D721Med (cell line): ENCODE measurements at regions not wholly inside any gene's neighbourhood (a gene's known extent, or its start where the extent isn't known, plus 50 kb on each side); places are given as distances from the start of the nearest gene placed in this dataset.

Experiments used
- DNase-seq: peaks from one replicate; pipeline ENCODE4 v3.0.0; 2011; ENCODE audit warnings: low spot score; ENCODE audit not compliant: insufficient read length
- FAIRE-seq: peaks from 2 replicates; lab custom pipeline; 2011; peaks lifted over from hg19 to GRCh38; lab: Jason Lieb, UNC
- TF ChIP-seq, protein P1 (sequence below): IDR thresholded peaks from 2 replicates; pipeline ENCODE4 v1.5.1; 2012; ENCODE audit warnings: mild to moderate bottlenecking, control low read depth; ENCODE audit not compliant: insufficient read depth; ENCODE audit errors: missing control alignments

DNA sequence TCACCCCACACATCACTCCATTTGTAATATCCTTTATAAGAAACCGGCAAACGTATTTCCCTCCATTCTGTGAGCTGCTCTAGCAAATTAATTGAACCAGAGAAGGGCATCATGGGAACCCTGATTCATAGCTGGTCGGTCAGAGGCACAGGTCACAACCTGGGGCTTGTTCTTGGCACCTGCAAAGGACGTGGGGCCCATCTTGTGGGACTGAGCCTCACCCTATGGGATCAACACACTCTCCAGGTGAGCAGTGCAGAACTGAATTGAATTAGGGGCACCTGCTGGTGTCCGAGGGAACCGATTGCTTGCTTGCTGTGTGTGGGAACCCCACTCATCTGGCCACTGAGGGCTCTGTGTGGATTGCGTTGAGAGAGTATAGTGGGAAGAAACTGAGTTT lies 145.3 kb downstream of the CTTN start:
- DNase-seq (no peak), FAIRE-seq (no peak)
- TF ChIP-seq, protein P1, sequence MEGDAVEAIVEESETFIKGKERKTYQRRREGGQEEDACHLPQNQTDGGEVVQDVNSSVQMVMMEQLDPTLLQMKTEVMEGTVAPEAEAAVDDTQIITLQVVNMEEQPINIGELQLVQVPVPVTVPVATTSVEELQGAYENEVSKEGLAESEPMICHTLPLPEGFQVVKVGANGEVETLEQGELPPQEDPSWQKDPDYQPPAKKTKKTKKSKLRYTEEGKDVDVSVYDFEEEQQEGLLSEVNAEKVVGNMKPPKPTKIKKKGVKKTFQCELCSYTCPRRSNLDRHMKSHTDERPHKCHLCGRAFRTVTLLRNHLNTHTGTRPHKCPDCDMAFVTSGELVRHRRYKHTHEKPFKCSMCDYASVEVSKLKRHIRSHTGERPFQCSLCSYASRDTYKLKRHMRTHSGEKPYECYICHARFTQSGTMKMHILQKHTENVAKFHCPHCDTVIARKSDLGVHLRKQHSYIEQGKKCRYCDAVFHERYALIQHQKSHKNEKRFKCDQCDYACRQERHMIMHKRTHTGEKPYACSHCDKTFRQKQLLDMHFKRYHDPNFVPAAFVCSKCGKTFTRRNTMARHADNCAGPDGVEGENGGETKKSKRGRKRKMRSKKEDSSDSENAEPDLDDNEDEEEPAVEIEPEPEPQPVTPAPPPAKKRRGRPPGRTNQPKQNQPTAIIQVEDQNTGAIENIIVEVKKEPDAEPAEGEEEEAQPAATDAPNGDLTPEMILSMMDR: no peak

DNA sequence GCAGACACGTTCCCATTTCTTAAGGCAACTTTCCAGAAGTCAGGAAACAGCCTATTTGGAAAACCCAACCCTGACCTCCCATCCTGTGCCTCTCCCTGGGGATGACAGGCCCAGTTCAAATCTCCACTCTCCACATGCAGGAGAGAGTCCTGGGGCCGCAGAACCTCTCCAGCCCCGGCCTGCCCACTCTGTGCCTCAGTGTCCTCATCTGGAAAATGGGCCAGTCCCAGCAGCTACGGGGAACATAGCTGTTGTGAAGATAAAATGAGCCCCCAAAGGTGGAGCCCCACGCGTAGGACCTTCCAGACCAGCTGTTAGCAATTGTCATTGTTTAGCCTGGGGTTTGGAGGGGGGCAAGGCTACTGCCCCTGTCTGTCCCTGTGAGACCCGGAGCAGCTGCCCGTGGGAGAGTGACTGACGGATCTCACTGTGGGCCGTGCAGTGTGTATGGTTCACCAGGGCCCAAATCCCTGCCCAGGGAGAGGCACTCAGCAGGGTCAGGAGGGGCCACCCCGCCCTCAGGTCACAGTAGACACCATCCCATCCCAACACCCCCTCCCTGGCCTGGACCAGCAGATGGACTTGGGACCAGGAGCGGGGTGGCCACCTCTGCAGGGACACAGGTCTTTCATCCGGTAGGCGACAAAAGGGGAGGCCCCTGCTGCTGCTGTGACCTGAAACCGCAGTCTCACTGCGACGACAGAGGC lies 145.9 kb downstream of the CTTN start:
- FAIRE-seq (no peak), DNase-seq (no peak)
- TF ChIP-seq, protein P1: no peak

DNA sequence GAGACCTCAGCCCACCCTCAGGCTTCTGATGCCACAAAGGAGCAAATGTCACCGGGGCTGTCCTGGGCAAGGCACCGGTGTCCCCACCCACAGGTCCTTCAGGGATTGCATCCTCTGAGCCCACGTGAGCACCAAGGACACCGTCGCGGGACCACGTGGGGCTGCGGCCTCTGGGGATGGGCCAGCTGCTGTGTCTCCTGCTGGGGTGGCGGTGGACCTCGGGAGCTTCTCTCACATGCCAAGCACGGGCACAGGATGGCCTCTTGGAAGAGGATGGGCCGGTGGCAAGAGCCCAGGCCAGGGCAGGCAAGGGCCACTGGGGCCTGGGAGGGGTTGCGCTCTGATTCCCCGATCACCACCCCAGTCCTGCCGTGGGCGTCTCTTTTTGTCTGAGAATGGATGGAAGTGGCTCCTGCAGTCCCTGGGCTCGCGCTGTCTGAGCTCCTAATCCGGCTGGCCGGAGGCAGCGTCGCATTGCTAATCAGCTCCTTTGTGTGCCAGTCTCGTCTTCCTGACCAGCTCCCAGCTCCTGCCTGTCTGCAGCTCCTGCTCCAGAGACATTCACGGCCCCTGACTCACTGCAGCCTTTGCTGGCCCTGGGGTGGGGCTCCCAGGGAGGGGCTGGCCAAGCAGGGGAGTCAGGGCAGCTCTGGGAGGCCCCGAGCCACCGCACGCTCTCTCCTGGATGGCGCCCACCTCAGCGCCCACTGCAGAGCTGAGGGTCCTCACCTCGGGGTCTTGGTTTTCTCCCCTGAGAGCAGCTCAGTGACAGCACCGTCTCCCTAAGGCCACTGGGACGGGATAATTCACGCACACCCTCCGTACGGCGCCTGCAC lies 146.7 kb downstream of the CTTN start:
- FAIRE-seq (no peak), DNase-seq (no peak)
- TF ChIP-seq, protein P1: no peak

DNA sequence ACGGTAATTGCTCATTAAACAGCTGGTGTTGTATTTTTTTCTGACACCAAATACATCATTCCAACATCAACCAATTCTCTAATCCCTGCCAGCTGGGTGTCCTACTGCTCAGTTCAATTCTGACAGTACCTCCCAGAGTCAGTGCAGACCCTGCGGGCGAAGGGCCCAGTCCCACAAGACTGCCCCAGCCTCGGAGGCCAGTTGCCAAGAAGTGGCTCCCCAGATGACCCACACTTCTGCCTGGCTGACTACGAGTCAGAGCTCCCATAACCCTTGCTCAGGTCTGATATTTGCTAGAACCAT lies 147.2 kb downstream of the CTTN start:
- DNase-seq: no peak
- FAIRE-seq: no peak
- TF ChIP-seq, protein P1: no peak

DNA sequence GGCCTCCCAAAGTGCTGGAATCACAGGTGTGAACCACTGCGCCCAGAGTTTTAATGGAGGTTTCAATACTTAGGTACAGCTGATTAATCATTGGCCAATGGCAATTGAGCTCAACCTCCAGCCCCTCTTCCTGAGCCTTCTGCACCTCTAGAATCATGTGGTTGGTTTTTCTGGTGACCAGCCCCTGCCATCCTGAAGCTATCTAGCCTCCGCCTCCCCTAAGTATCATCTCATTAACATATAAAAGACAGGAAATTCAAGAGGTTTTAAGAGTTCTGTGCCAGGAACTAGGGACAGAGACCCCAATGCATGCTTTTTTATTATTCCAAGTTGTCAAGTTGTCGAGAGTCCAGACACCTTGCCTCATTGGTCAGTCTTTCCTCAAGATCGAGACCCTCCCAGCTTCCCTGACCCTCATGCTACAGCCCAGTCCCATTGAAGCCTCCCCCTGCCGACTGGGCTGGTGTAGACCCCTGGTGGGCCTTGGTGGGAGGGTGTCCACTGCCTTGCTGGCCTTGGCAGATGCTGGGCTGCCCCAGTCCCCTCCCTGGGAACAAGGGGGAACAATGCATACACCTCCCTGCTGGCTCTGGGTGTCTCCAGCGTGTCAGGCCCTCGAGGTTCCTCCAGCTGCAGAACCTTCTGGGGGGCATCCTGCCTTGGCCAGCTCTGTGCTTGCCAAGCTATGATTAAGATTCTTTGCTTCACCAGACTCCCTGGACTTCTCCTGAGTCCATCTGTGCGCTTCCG lies 148.0 kb downstream of the CTTN start:
- TF ChIP-seq, protein P1: no peak
- DNase-seq (no peak), FAIRE-seq (no peak)

DNA sequence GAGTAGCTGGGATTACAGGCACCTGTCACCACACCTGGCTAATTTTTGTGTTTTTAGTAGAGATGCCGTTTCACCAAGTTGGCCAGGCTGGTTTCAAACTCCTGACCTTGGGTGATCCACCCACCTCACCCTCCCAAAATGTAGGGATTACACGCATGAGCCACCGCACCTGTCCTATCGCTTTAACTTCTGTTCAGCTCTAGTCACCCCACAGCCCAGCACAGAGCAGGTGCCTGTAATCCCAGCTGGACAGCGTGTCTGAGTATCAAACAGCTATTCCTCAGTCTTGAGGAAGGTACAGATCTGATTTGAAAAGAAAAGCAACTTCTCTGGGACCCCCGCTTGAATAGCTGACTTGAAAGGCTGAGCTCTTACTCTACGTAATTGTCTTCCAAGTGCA lies 149.1 kb downstream of the CTTN start:
- TF ChIP-seq, protein P1: no peak
- DNase-seq (no peak), FAIRE-seq (no peak)
